Calu3 (cell line): ENCODE measurements at regions not wholly inside any gene's neighbourhood (a gene's known extent, or its start where the extent isn't known, plus 50 kb on each side); places are given as distances from the start of the nearest gene placed in this dataset.

Source experiments
- BruUV-seq: library from RNA; stranded (reverse); fragments of 400-500 nt; replicated peaks from 2 replicates; lab custom pipeline; 2021; lab: Mats Ljungman, UMichigan
- CTCF ChIA-PET: fragments of 300-600 bp; sonication (Branson Sonifier 250); formaldehyde crosslinking; loops from one replicate; lab custom pipeline; 2022; ENCODE audit warnings: antibody characterized with exemption; lab: Charles Lee
- DNase-seq: peaks from one replicate; pipeline ENCODE4 v3.0.0; 2022
- H3K27ac Mint-ChIP-seq: one replicate; pipeline ENCODE4 v1.8.0; 2022; ENCODE audit warnings: mixed read lengths; ENCODE audit not compliant: unreplicated experiment
- H3K27me3 Mint-ChIP-seq: one replicate; pipeline ENCODE4 v1.8.0; 2022; ENCODE audit warnings: mixed read lengths; ENCODE audit not compliant: unreplicated experiment
- H3K36me3 Mint-ChIP-seq: one replicate; pipeline ENCODE4 v1.8.0; 2022; ENCODE audit warnings: mild to moderate bottlenecking, moderate library complexity, mixed read lengths; ENCODE audit not compliant: insufficient read depth, unreplicated experiment
- H3K4me1 Mint-ChIP-seq: one replicate; pipeline ENCODE4 v1.8.0; 2022; ENCODE audit warnings: mild to moderate bottlenecking, low read depth, mixed read lengths; ENCODE audit not compliant: unreplicated experiment
- H3K4me3 Mint-ChIP-seq: one replicate; pipeline ENCODE4 v1.8.0; 2022; ENCODE audit warnings: mild to moderate bottlenecking, low read depth, moderate library complexity, mixed read lengths; ENCODE audit not compliant: unreplicated experiment
- H3K9me3 Mint-ChIP-seq: one replicate; pipeline ENCODE4 v1.8.0; 2022; ENCODE audit warnings: low read depth, mixed read lengths; ENCODE audit not compliant: unreplicated experiment
- intact Hi-C: fragments of 100-400 bp; cut with micrococcal nuclease; formaldehyde crosslinking; loops from one replicate; pipeline ENCODE4 v1.10.0; 2022; ENCODE audit not compliant: unreplicated experiment
- TF ChIP-seq, protein P1 (sequence below): fragments of 200-600 bp; IDR thresholded peaks from one replicate; pipeline ENCODE4 v1.8.0; 2022; ENCODE audit warnings: antibody characterized with exemption; ENCODE audit not compliant: unreplicated experiment

GRCh38 chr2:167857416-167857815 lies 390.0 kb downstream of the STK39 start:
- Mint-ChIP-seq H3K27ac (no peak overlapping the region), H3K36me3 (no peaks in the 10 kb centered on the region), H3K4me3 (no peak overlapping the region), H3K4me1 (no peaks in the 10 kb centered on the region), H3K27me3 (no peaks in the 10 kb centered on the region), H3K9me3 (no peaks in the 10 kb centered on the region)
- CTCF ChIA-PET = no interaction called here
- DNase-seq = no peak
- no TSS peak for BruUV-seq
- TF ChIP-seq, protein P1, sequence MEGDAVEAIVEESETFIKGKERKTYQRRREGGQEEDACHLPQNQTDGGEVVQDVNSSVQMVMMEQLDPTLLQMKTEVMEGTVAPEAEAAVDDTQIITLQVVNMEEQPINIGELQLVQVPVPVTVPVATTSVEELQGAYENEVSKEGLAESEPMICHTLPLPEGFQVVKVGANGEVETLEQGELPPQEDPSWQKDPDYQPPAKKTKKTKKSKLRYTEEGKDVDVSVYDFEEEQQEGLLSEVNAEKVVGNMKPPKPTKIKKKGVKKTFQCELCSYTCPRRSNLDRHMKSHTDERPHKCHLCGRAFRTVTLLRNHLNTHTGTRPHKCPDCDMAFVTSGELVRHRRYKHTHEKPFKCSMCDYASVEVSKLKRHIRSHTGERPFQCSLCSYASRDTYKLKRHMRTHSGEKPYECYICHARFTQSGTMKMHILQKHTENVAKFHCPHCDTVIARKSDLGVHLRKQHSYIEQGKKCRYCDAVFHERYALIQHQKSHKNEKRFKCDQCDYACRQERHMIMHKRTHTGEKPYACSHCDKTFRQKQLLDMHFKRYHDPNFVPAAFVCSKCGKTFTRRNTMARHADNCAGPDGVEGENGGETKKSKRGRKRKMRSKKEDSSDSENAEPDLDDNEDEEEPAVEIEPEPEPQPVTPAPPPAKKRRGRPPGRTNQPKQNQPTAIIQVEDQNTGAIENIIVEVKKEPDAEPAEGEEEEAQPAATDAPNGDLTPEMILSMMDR = no peak
- intact Hi-C loops = no loop called here

GRCh38 chr2:167856190-167856589 lies 391.2 kb downstream of the STK39 start:
- no peaks in the 10 kb centered on the region for H3K36me3 Mint-ChIP-seq
- BruUV-seq = no TSS peak

DNA sequence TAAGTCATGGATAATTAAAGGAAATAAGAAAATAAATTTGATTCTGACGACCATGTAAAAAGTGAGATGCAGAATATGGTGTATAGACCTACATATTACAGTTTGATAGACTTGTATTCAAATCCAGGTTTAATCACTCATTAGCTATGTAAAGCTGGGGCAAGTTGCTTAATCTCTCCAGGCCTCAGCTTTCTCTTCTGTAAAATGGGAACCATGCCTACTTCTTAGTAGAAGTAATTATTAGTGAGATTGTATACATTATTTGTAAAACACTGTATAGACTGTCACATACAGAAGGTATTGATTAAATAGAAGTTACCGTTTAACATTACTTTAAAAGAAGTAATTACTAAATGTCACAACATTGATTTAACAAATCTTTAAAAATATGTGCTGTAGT lies 392.2 kb downstream of the STK39 start:
- no TSS peak for BruUV-seq
- Mint-ChIP-seq H3K27me3 (no peaks in the 10 kb centered on the region), H3K4me3 (no peak overlapping the region), H3K27ac (no peak overlapping the region), H3K9me3 (no peaks in the 10 kb centered on the region), H3K36me3 (no peaks in the 10 kb centered on the region), H3K4me1 (no peaks in the 10 kb centered on the region)
- intact Hi-C loops = no loop called here
- TF ChIP-seq, protein P1 = no peak
- no peak for DNase-seq
- CTCF ChIA-PET = no interaction called here

More at GRCh38 chr2:167856190-167856589, 391.2 kb downstream of the STK39 start:
- Mint-ChIP-seq H3K27me3 (no peaks in the 10 kb centered on the region), H3K27ac (no peak overlapping the region), H3K4me3 (no peak overlapping the region), H3K9me3 (no peaks in the 10 kb centered on the region), H3K4me1 (no peaks in the 10 kb centered on the region)
- intact Hi-C loops = no loop called here
- CTCF ChIA-PET = no interaction called here
- TF ChIP-seq, protein P1 = no peak
- no peak for DNase-seq

GRCh38 chr2:167853717-167854116 lies 393.7 kb downstream of the STK39 start:
- BruUV-seq = no TSS peak
- no peaks in the 10 kb centered on the region for H3K36me3 Mint-ChIP-seq
- H3K27me3 Mint-ChIP-seq = no peaks in the 10 kb centered on the region
- CTCF ChIA-PET = no interaction called here
- H3K4me1 Mint-ChIP-seq = no peaks in the 10 kb centered on the region
- intact Hi-C loops = no loop called here
- no peak overlapping the region for H3K4me3 Mint-ChIP-seq
- H3K9me3 Mint-ChIP-seq = no peaks in the 10 kb centered on the region
- TF ChIP-seq, protein P1 = no peak
- no peak for DNase-seq
- no peak overlapping the region for H3K27ac Mint-ChIP-seq
